ENCODE measurements at regions not wholly inside any gene's neighbourhood (a gene's known extent, or its start where the extent isn't known, plus 50 kb on each side); places are given as distances from the start of the nearest gene placed in this dataset.
"Not testable (repeated sequence)": the region's sequence is repeated elsewhere in the genome, so short reads cannot be mapped to it uniquely, and the experiment has no call there.

- peak; percentile 92 for DNase-seq (ENCODE audit: low spot score)
Measured at GRCh38 chr2:37570773-37571586, 100.5 kb downstream of the CDC42EP3 start.

GRCh38 chr2:37571587-37572136 is 99.8 kb downstream of the CDC42EP3 start:
- no peak for DNase-seq (ENCODE audit: low spot score)

- DNase-seq (ENCODE audit: low spot score) = peak; percentile 25
Measured at GRCh38 chr2:37573451-37574388, 97.7 kb downstream of the CDC42EP3 start.

- no peak for DNase-seq (ENCODE audit: low spot score)
Measured at GRCh38 chr2:37575780-37576179, 95.7 kb downstream of the CDC42EP3 start.

GRCh38 chr2:37576194-37576593 is 95.2 kb downstream of the CDC42EP3 start:
- not testable (repeated sequence) for DNase-seq (ENCODE audit: low spot score)

- DNase-seq (ENCODE audit: low spot score) = no peak
Measured at GRCh38 chr2:37576831-37577230, 94.6 kb downstream of the CDC42EP3 start.

GRCh38 chr2:37579192-37579713 is 92.2 kb downstream of the CDC42EP3 start:
- no peak for DNase-seq (ENCODE audit: low spot score)

- DNase-seq (ENCODE audit: low spot score) = not testable (repeated sequence)
Measured at GRCh38 chr2:37579949-37580348, 91.5 kb downstream of the CDC42EP3 start.

- DNase-seq (ENCODE audit: low spot score) = no peak
Measured at GRCh38 chr2:37581433-37581832, 90.0 kb downstream of the CDC42EP3 start.

- DNase-seq (ENCODE audit: low spot score) = no peak
Measured at GRCh38 chr2:37582481-37583220, 88.8 kb downstream of the CDC42EP3 start.

- DNase-seq (ENCODE audit: low spot score) = no peak
Measured at GRCh38 chr2:37583402-37583801, 88.0 kb downstream of the CDC42EP3 start.

GRCh38 chr2:37583867-37584266 is 87.6 kb downstream of the CDC42EP3 start:
- DNase-seq (ENCODE audit: low spot score) = peak; percentile 39

GRCh38 chr2:37585295-37585908 is 86.0 kb downstream of the CDC42EP3 start:
- no peak for DNase-seq (ENCODE audit: low spot score)

- peak; percentile 86 for DNase-seq (ENCODE audit: low spot score)
Measured at GRCh38 chr2:37585982-37586621, 85.3 kb downstream of the CDC42EP3 start.

GRCh38 chr2:37586663-37587317 is 84.7 kb downstream of the CDC42EP3 start:
- DNase-seq (ENCODE audit: low spot score) = peak; percentile 52

GRCh38 chr2:37587817-37588216 is 83.6 kb downstream of the CDC42EP3 start:
- no peak for DNase-seq (ENCODE audit: low spot score)

GRCh38 chr2:37588316-37588777 is 83.1 kb downstream of the CDC42EP3 start:
- peak; percentile 79 for DNase-seq (ENCODE audit: low spot score)

- DNase-seq (ENCODE audit: low spot score) = no peak
Measured at GRCh38 chr2:37589298-37589697, 82.1 kb downstream of the CDC42EP3 start.

- DNase-seq (ENCODE audit: low spot score) = no peak
Measured at GRCh38 chr2:37590119-37590571, 81.3 kb downstream of the CDC42EP3 start.
